Astrocyte of the spinal cord (primary cell): ENCODE measurements at regions not wholly inside any gene's neighbourhood (a gene's known extent, or its start where the extent isn't known, plus 50 kb on each side); places are given as distances from the start of the nearest gene placed in this dataset.
A peak's percentile ranks its signal among the peaks of the same experiment; 100 is the strongest.
"Not testable (repeated sequence)": the region's sequence is repeated elsewhere in the genome, so short reads cannot be mapped to it uniquely, and the experiment has no call there.

ENCODE experiments used
- DNase-seq: peaks from one replicate; pipeline ENCODE4 v3.0.0; 2011; ENCODE audit warnings: low read depth, low spot score
- H3K4me3 ChIP-seq: 2 replicates; pipeline ENCODE4 v1.5.1; 2011; ENCODE audit warnings: low read depth, mild to moderate bottlenecking, low read length, moderate library complexity
- CTCF ChIP-seq: IDR thresholded peaks from 2 replicates; pipeline ENCODE4 v1.5.1; 2012; ENCODE audit warnings: low read depth, mild to moderate bottlenecking, low read length, inconsistent platforms
- in situ Hi-C: cut with HindIII; loops from 2 replicates; pipeline ENCODE4 v1.10.0; 2017; ENCODE audit warnings: low sequenced_read_pairs

GRCh38 chr9:85487872-85488271, 253.9 kb downstream of the AGTPBP1 start:
- in situ Hi-C loops: no loop called here
- no peak overlapping the region for H3K4me3 ChIP-seq
- no peak for DNase-seq
- TF ChIP-seq CTCF: no peak

DNA sequence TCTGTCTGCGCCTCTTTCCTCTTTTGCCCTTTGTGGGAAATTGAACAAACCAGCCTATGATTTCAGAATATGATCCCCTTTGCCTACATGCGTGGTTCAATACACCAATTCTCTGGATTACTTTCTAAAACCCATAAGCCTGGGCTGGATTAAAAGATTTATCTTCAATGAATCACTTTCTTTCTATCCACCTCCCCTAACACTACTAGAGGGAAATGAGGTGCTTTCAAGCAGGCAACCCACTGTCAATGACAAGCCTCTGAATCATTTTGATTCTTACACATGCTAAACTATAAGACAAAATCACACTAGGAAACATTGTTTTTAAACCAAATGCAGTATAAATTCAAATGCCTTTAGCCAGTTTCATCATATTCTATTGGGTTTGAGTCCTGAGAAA, 257.5 kb downstream of the AGTPBP1 start:
- DNase-seq: no peak
- TF ChIP-seq CTCF: no peak
- in situ Hi-C loops: no loop called here
- no peak overlapping the region for H3K4me3 ChIP-seq

- no peak overlapping the region for H3K4me3 ChIP-seq
- in situ Hi-C loops: no loop called here
- no peak for TF ChIP-seq CTCF
- peak; percentile 4 for DNase-seq
Observed at GRCh38 chr9:85483208-85483607, 258.5 kb downstream of the AGTPBP1 start.

DNA sequence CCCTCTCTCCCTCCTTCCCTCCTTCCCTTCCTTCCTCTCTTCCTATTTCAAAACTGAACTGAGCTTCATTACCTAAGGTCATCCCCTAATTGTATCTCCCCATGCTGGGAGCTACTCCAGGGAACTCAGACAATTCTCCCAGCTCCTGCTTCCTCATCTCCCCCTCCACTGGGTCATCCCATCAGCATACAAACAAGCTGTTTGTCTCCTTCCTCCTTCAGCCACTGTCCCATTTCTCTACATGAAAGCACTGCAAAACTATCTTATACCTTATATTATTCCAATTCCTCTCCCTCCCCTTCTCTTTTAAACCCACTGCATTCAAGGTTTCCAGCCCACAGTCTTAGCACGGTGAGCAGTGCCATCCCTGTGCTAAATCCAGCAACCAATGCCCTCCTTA, 262.4 kb downstream of the AGTPBP1 start:
- in situ Hi-C loops: no loop called here
- DNase-seq: no peak
- no peak overlapping the region for H3K4me3 ChIP-seq
- no peak for TF ChIP-seq CTCF

DNA sequence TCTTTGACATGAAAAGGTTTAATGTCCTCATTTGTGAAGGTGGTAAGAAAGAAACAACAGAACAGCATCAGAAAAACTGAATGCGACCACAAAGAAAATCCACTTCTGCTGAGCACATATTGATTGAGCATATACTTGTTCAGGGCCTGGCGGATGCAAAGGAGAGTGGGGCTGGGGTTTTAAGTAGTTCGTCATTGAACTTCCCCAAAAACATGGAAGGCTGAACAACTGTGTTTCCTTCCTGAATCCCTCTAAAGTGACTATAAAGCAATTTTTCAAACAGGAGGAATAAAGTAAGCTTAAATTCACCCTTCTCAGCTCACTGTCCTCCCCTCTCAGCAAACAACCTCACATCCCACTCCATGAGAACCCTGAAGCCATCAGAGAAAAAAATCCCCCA, 262.9 kb downstream of the AGTPBP1 start:
- no peak for DNase-seq
- in situ Hi-C loops: no loop called here
- no peak overlapping the region for H3K4me3 ChIP-seq
- no peak for TF ChIP-seq CTCF

DNA sequence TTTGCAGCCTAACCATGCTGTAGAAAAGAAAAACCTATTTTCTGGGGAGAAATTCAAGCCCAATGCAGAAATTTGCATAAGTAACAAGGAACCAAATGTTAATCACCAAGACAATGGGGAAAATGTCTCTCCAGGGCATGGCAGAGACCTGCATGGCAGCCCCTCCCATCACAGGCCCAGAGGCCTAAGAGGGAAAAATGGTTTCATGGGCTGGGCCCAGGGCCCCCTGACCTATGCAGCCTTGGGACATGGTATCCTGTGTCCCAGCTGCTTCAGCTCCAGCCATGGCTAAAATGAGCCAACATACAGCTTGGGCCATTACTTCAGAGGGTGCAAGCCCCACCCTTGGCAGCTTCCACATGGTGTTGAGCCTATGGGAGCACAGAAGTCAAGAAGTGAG, 266.9 kb downstream of the AGTPBP1 start:
- H3K4me3 ChIP-seq, in situ Hi-C loops, DNase-seq: not testable (repeated sequence)

DNA sequence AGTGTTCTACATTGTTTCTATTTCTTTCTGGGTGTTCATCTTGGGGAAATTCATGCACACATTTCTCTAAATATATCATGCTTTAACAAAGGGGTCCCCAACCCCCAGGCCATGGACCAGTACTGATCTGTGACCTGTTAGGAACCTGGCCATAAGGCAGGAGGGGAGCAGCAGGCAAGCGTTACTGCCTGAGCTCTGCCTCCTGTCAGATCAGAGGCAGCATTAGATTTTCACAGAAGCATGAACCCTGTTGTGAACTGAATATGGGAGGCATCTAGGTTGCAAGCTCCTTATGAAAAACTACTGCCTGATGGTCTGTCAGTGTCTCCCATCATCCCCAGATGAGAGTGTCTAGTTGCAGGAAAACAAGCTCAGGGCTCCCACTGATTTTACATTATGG, 270.0 kb downstream of the AGTPBP1 start:
- in situ Hi-C loops: no loop called here
- no peak for DNase-seq
- no peak for TF ChIP-seq CTCF
- no peak overlapping the region for H3K4me3 ChIP-seq
